GM12891 (cell line): ENCODE measurements at regions not wholly inside any gene's neighbourhood (a gene's known extent, or its start where the extent isn't known, plus 50 kb on each side); places are given as distances from the start of the nearest gene placed in this dataset.

ENCODE experiments used
- POLR2A ChIP-seq: IDR thresholded peaks from 2 replicates; pipeline ENCODE4 v1.6.1; 2011; ENCODE audit warnings: low read depth, low read length, control low read depth
- POLR2AphosphoS5 ChIP-seq: IDR thresholded peaks from 2 replicates; pipeline ENCODE4 v1.6.1; 2011; ENCODE audit warnings: low read depth, low read length, control low read depth
- POU2F2 ChIP-seq: IDR thresholded peaks from 2 replicates; pipeline ENCODE4 v1.6.1; 2011; ENCODE audit warnings: low read depth, mild to moderate bottlenecking, control low read depth, low read length, moderate library complexity
- TAF1 ChIP-seq: IDR thresholded peaks from 2 replicates; pipeline ENCODE4 v1.6.1; 2011; ENCODE audit warnings: low read depth, low read length, control low read depth

GRCh38 chr6:165864925-165865324 is 201.9 kb upstream of the PDE10A start:
- TF ChIP-seq POLR2A, result no peak
- no peak for TF ChIP-seq POLR2AphosphoS5
- no peak for TF ChIP-seq POU2F2
- no peak for TF ChIP-seq TAF1
